Thyroid gland (tissue), 4 donors: ENCODE measurements at regions not wholly inside any gene's neighbourhood (a gene's known extent, or its start where the extent isn't known, plus 50 kb on each side); places are given as distances from the start of the nearest gene placed in this dataset.

Source experiments
- CTCF ChIP-seq, 6 experiments: fragments of 200-600 bp in 3 of 6; fragments of 450-650 bp in 3 of 6; sonication (generic) in 3 of 6; IDR thresholded peaks; one replicate each; pipeline ENCODE4 v1.5.1; 2016 to 2019; ENCODE audit warnings: antibody characterized with exemption in 6 of 6, mild to moderate bottlenecking in 2 of 6, inconsistent platforms in 1 of 6, moderate library complexity in 1 of 6
- POLR2A ChIP-seq, 2 donors: fragments of 450-650 bp; IDR thresholded peaks; one replicate each; pipeline ENCODE4 v1.6.1; 2017; ENCODE audit warnings: antibody characterized with exemption in 2 of 2, mild to moderate bottlenecking in 2 of 2, moderate library complexity in 1 of 2

- TF ChIP-seq CTCF (IDR thresholded peaks at IDR 0.05) (no peak), POLR2A (IDR thresholded peaks at IDR 0.05) (no peak)
Measured at GRCh38 chr6:43865086-43865485, 95.1 kb downstream of the VEGFA start.
